ENCODE measurements at regions not wholly inside any gene's neighbourhood (a gene's known extent, or its start where the extent isn't known, plus 50 kb on each side); places are given as distances from the start of the nearest gene placed in this dataset.

GRCh38 chr2:155983845-155984244 lies 348.7 kb downstream of the NR4A2 start:
- TF ChIP-seq CTCF (IDR thresholded peaks at IDR 0.05; ENCODE audit: extremely low read depth in 1 of 2, insufficient read depth in 1 of 2, low read depth in 1 of 2, low read length in 2 of 2) (no peak), MAX (IDR thresholded peaks at IDR 0.05; ENCODE audit: insufficient read depth, insufficient read length) (no peak), POLR2A (IDR thresholded peaks at IDR 0.05; ENCODE audit: low read depth, low read length) (no peak), FOS (IDR thresholded peaks at IDR 0.05; ENCODE audit: borderline replicate concordance, insufficient read depth, low read length) (no peak), GATA2 (IDR thresholded peaks at IDR 0.05; ENCODE audit: insufficient read depth, insufficient read length, low read depth, low read length) (no peak), MYC (IDR thresholded peaks at IDR 0.05; ENCODE audit: low read depth, low read length) (no peak), JUN (IDR thresholded peaks at IDR 0.05; ENCODE audit: borderline replicate concordance, insufficient read depth, insufficient read length, low read depth) (no peak), POLR2AphosphoS5 (IDR thresholded peaks at IDR 0.05; ENCODE audit: insufficient read depth, low read depth, low read length) (no peak), EZH2 (IDR thresholded peaks at IDR 0.05; ENCODE audit: borderline replicate concordance, low read depth, low read length, severe bottlenecking) (no peak)
